Fibroblast of mammary gland (primary cell): ENCODE measurements at regions not wholly inside any gene's neighbourhood (a gene's known extent, or its start where the extent isn't known, plus 50 kb on each side); places are given as distances from the start of the nearest gene placed in this dataset.
"Not testable (repeated sequence)": the region's sequence is repeated elsewhere in the genome, so short reads cannot be mapped to it uniquely, and the experiment has no call there.

ENCODE experiments used
- DNase-seq: peaks from one replicate; pipeline ENCODE4 v3.0.0-alpha.2; 2010; ENCODE audit warnings: low read depth
- H3K4me3 ChIP-seq: 2 replicates; pipeline ENCODE4 v1.5.1; 2011; ENCODE audit warnings: low read depth, mild to moderate bottlenecking, low read length, moderate library complexity; ENCODE audit not compliant: control insufficient read depth
- CTCF ChIP-seq: conservative IDR thresholded peaks from 2 replicates; pipeline ENCODE4 v1.5.1; 2011; ENCODE audit warnings: low read depth, low read length, inconsistent platforms; ENCODE audit not compliant: control insufficient read depth, insufficient read depth

- TF ChIP-seq CTCF, result no peak
- H3K4me3 ChIP-seq, result no peak overlapping the region
- DNase-seq, result no peak
Observed at GRCh38 chr2:193154076-193154475, 959.3 kb upstream of the TMEFF2 start.

- DNase-seq, result no peak
- H3K4me3 ChIP-seq, result no peak overlapping the region
- no peak for TF ChIP-seq CTCF
Observed at GRCh38 chr2:193153576-193153975, 958.8 kb upstream of the TMEFF2 start.

- H3K4me3 ChIP-seq, DNase-seq: not testable (repeated sequence)
Observed at GRCh38 chr2:193142467-193142866, 947.7 kb upstream of the TMEFF2 start.

- DNase-seq, result no peak
- TF ChIP-seq CTCF, result no peak
- H3K4me3 ChIP-seq, result no peak overlapping the region
Observed at GRCh38 chr2:193141998-193142397, 947.3 kb upstream of the TMEFF2 start.

GRCh38 chr2:193140895-193141294, 946.2 kb upstream of the TMEFF2 start:
- not testable (repeated sequence) for H3K4me3 ChIP-seq, DNase-seq

- DNase-seq, result no peak
- no peak for TF ChIP-seq CTCF
- no peak overlapping the region for H3K4me3 ChIP-seq
Observed at GRCh38 chr2:193124815-193125214, 930.1 kb upstream of the TMEFF2 start.

GRCh38 chr2:193114827-193115226, 920.1 kb upstream of the TMEFF2 start:
- no peak for TF ChIP-seq CTCF
- DNase-seq, result no peak

GRCh38 chr2:193112986-193113385, 918.3 kb upstream of the TMEFF2 start:
- no peak for DNase-seq
- TF ChIP-seq CTCF, result no peak
- H3K4me3 ChIP-seq, result no peak overlapping the region

More at GRCh38 chr2:193114827-193115226, 920.1 kb upstream of the TMEFF2 start:
- no peak overlapping the region for H3K4me3 ChIP-seq
